ENCODE measurements at regions not wholly inside any gene's neighbourhood (a gene's known extent, or its start where the extent isn't known, plus 50 kb on each side); places are given as distances from the start of the nearest gene placed in this dataset.
"Not testable (repeated sequence)": the region's sequence is repeated elsewhere in the genome, so short reads cannot be mapped to it uniquely, and the experiment has no call there.

- DNase-seq, result not testable (repeated sequence)
These were observed 1607.5 kb downstream of the RPIA start for GRCh38 chr2:90298983-90299382.

GRCh38 chr2:90322982-90323381 is 1631.5 kb downstream of the RPIA start:
- DNase-seq, result peak in 1 of 3 donors; percentile 1

DNA sequence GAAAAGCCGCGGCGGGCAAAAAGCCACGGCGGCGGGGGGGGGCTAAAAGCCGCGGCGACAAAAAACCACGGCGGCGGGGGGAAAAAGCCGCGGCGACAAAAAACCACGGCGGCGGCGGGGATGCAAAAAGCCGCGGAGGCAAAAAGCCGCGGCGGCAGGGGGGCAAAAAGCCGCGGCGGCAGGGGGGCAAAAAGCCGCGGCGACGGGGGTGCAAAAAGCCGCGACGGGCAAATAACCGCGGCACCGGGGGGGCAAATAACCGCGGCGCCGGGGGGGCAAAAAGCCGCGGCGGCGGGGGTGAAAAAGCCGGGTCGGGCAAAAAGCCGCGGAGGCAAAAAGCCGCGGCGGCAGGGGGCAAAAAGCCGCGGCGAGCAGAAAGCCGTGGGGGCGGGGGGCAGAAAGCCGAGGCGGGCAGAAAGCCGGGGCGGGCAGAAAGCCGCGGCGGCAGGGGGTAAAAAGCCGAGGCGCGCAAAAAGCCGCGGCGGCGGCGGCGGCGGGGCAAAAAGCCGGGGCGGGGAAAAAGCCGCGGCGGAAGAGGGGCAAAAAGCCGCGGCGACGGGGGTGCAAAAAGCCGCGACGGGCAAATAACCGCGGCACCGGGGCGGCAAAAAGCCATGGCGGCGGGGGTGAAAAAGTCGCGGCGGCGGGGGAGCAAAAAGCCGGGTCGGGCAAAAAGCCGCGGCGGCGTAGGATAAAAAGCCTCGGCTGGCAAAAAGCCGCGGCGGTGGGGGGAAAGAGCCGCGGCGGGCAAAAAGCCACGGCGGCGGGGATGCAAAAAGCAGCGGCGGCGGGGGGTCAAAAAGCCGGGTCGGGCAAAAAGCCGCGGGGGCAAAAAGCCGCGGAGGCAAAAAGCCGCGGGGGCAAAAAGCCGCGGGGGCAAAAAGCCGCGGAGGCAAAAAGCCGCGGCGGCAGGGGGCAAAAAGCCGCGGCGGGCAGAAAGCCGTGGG is 1632.4 kb downstream of the RPIA start:
- peak in 2 of 3 donors; percentile 8 to 28 for DNase-seq

DNA sequence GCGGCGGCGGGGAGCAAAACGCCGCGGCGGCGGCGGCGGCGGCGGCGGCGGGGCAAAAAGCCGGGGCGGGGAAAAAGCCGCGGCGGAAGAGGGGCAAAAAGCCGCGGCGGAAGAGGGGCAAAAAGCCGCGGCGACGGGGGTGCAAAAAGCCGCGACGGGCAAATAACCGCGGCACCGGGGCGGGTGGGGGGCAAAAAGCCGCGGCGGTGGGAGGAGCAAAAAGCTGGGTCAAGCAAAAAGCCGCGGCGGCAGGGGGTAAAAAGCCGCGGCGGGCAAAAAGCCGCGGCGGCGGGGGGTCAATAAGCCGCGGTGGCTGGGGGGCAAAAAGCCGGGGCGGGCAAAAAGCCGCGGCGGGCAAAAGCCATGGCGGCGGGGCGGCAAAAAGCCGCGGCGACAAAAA is 1633.2 kb downstream of the RPIA start:
- DNase-seq, result not testable (repeated sequence)

GRCh38 chr2:90325796-90326353 is 1634.4 kb downstream of the RPIA start:
- DNase-seq, result peak in 2 of 3 donors; percentile 0 to 11

- DNase-seq, result not testable (repeated sequence)
These were observed 1664.1 kb downstream of the RPIA start for GRCh38 chr2:90355546-90355945.

- DNase-seq, result not testable (repeated sequence)
These were observed 1667.9 kb downstream of the RPIA start for GRCh38 chr2:90359344-90359743.

DNA sequence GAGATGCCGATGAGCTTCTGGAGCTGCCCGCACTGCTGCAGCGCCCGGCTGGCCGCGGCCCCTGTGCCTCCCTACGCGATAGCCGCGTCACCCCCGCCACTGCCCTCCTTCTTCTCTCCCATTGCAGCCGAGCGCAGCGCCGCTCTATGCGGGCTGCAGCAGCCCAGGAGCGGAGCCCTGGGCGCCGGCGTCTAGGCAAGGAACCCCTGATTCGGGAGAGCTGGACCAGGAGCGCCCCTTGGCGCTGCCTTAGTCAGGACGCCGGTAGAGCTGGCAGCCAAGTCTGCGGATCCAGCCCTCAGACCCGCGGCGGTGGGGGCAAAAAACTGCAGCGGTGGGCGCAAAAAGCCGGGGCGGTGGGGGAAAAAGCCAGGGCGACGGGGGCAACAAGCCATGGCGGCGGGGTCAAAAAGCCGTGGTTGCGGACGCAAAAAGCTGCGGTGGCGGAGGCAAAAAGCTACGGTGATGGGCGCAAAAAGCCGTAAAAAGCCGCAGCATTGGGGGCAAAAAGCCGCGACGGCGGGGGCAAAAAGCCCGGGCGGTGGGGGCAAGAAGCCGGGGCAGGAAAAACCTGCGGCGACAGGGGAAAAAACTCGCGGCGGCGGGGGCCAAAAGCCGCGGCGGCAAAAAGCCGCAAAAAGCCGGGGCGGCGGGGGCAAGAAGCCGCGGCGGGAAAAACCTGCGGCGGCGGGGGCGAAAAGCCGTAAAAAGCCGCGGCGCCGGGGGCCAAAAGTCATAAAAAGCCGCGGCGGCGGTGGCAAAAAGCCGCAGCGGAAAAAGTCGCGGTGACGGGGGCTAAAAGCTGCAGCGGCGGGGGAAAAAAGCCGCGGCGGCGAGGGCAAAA is 1668.6 kb downstream of the RPIA start:
- DNase-seq, result not testable (repeated sequence)

GRCh38 chr2:90360731-90361035 is 1669.2 kb downstream of the RPIA start:
- DNase-seq, result not testable (repeated sequence)
